Testis (tissue), 2 donors: ENCODE measurements at regions not wholly inside any gene's neighbourhood (a gene's known extent, or its start where the extent isn't known, plus 50 kb on each side); places are given as distances from the start of the nearest gene placed in this dataset.

Source experiments
- POLR2A ChIP-seq: fragments of 450-650 bp; IDR thresholded peaks from one replicate; pipeline ENCODE4 v1.6.1; 2017; ENCODE audit warnings: antibody characterized with exemption, mild to moderate bottlenecking, moderate library complexity
- TF ChIP-seq, protein P1 (sequence below), 3 experiments: fragments of 450-650 bp in 2 of 3; fragments of 200-600 bp in 1 of 3; sonication (generic) in 1 of 3; IDR thresholded peaks; one replicate each; pipeline ENCODE4 v1.5.1; 2016 to 2019; ENCODE audit warnings: antibody characterized with exemption in 3 of 3, mild to moderate bottlenecking in 2 of 3, moderate library complexity in 1 of 3

- TF ChIP-seq, protein P1, sequence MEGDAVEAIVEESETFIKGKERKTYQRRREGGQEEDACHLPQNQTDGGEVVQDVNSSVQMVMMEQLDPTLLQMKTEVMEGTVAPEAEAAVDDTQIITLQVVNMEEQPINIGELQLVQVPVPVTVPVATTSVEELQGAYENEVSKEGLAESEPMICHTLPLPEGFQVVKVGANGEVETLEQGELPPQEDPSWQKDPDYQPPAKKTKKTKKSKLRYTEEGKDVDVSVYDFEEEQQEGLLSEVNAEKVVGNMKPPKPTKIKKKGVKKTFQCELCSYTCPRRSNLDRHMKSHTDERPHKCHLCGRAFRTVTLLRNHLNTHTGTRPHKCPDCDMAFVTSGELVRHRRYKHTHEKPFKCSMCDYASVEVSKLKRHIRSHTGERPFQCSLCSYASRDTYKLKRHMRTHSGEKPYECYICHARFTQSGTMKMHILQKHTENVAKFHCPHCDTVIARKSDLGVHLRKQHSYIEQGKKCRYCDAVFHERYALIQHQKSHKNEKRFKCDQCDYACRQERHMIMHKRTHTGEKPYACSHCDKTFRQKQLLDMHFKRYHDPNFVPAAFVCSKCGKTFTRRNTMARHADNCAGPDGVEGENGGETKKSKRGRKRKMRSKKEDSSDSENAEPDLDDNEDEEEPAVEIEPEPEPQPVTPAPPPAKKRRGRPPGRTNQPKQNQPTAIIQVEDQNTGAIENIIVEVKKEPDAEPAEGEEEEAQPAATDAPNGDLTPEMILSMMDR (IDR thresholded peaks at IDR 0.05), result no peak
- TF ChIP-seq POLR2A, result no peak
These were observed 624.3 kb upstream of the EPHA5 start for GRCh38 chr4:66294638-66295037.
